NCI-H1417 treated with DMSO at 0.1 percent for 48 hours (cell line): ENCODE measurements at regions not wholly inside any gene's neighbourhood (a gene's known extent, or its start where the extent isn't known, plus 50 kb on each side); places are given as distances from the start of the nearest gene placed in this dataset.

Experiments
- DNase-seq: peaks from one replicate; lab custom pipeline; 2025; lab: John Stamatoyannopoulos, UW

GRCh38 chr20:60321601-60322000 is 363.4 kb downstream of the CDH26 start:
- no peak for DNase-seq

- no peak for DNase-seq
Measured at GRCh38 chr20:60326821-60327220, 368.6 kb downstream of the CDH26 start.

GRCh38 chr20:60327971-60328660 is 369.9 kb downstream of the CDH26 start:
- no peak for DNase-seq

- DNase-seq: no peak
Measured at GRCh38 chr20:60330461-60330860, 372.2 kb downstream of the CDH26 start.

- DNase-seq: no peak
Measured at GRCh38 chr20:60331688-60332300, 373.6 kb downstream of the CDH26 start.

GRCh38 chr20:60332523-60332922 is 374.3 kb downstream of the CDH26 start:
- no peak for DNase-seq

- no peak for DNase-seq
Measured at GRCh38 chr20:60334911-60335310, 376.7 kb downstream of the CDH26 start.

- DNase-seq: no peak
Measured at GRCh38 chr20:60338556-60338955, 380.3 kb downstream of the CDH26 start.

- DNase-seq: no peak
Measured at GRCh38 chr20:60339738-60340137, 381.5 kb downstream of the CDH26 start.

- no peak for DNase-seq
Measured at GRCh38 chr20:60340232-60340631, 382.0 kb downstream of the CDH26 start.

- DNase-seq: no peak
Measured at GRCh38 chr20:60341062-60341461, 382.8 kb downstream of the CDH26 start.

- DNase-seq: no peak
Measured at GRCh38 chr20:60345106-60345505, 386.9 kb downstream of the CDH26 start.

GRCh38 chr20:60349418-60349817 is 391.2 kb downstream of the CDH26 start:
- DNase-seq: no peak

- no peak for DNase-seq
Measured at GRCh38 chr20:60352017-60352416, 393.8 kb downstream of the CDH26 start.

GRCh38 chr20:60352596-60352995 is 394.4 kb downstream of the CDH26 start:
- no peak for DNase-seq

GRCh38 chr20:60354024-60354580 is 395.9 kb downstream of the CDH26 start:
- no peak for DNase-seq

GRCh38 chr20:60358101-60358500 is 399.9 kb downstream of the CDH26 start:
- no peak for DNase-seq

GRCh38 chr20:60359010-60359409 is 400.8 kb downstream of the CDH26 start:
- no peak for DNase-seq

GRCh38 chr20:60361761-60362395 is 403.7 kb downstream of the CDH26 start:
- no peak for DNase-seq

GRCh38 chr20:60362531-60362930 is 404.3 kb downstream of the CDH26 start:
- no peak for DNase-seq

GRCh38 chr20:60363698-60364097 is 405.5 kb downstream of the CDH26 start:
- DNase-seq: no peak

GRCh38 chr20:60365064-60365666 is 406.9 kb downstream of the CDH26 start:
- no peak for DNase-seq

GRCh38 chr20:60365882-60366281 is 407.7 kb downstream of the CDH26 start:
- no peak for DNase-seq
